K562 (cell line): ENCODE measurements at regions not wholly inside any gene's neighbourhood (a gene's known extent, or its start where the extent isn't known, plus 50 kb on each side); places are given as distances from the start of the nearest gene placed in this dataset.

Source experiments
- ATAC-seq: fragments of 200-7000 bp; cut with Tn5 transposase; 3 replicates; pipeline ENCODE4 v1.9.1; 2020; ENCODE audit warnings: moderate library complexity
- BruUV-seq: library from RNA; stranded (reverse); fragments of 400-500 nt; replicated peaks from 2 replicates; lab custom pipeline; 2021; lab: Mats Ljungman, UMichigan
- CTCF ChIA-PET: fragments of 300-600 bp; formaldehyde crosslinking; extraction: SDS; loops from one replicate; lab custom pipeline; 2021; ENCODE audit warnings: low intra/inter-chr PET ratio; lab: Yijun Ruan, JAX
- POLR2A ChIA-PET: fragments of 300-600, 350-650 bp; sonication (Branson Sonifier 250); formaldehyde crosslinking; extraction: SDS; loops from one replicate; lab custom pipeline; 2021; ENCODE audit warnings: antibody characterized with exemption, inconsistent platforms; lab: Yijun Ruan, JAX
- DNase-seq, 4 experiments: peaks; one replicate each; pipeline versions ENCODE4 v3.0.0 to v3.0.0-alpha.2; 2011 to 2018; ENCODE audit warnings: low spot score in 3 of 4, mixed read lengths in 3 of 4; ENCODE audit errors: extremely low read depth in 1 of 4
- FAIRE-seq: peaks from 2 replicates; lab custom pipeline; 2011; peaks lifted over from hg19 to GRCh38; lab: Jason Lieb, UNC
- H2AFZ ChIP-seq: 2 replicates; pipeline ENCODE4 v1.6.0; 2011; ENCODE audit warnings: low read depth, low read length, control low read depth, inconsistent platforms
- H3K27ac ChIP-seq: fragments of 200-600 bp; 3 replicates; pipeline ENCODE4 v1.8.0; 2011; ENCODE audit warnings: low read depth, mild to moderate bottlenecking, control low read depth, inconsistent platforms, low read length, moderate library complexity, mixed read lengths; ENCODE audit errors: extremely low read depth
- H3K27me3 ChIP-seq, 2 experiments: fragments of 300-600 bp in 1 of 2; 2 replicates in 1 of 2; 3 replicates in 1 of 2; pipeline versions ENCODE4 v1.6.0 to v1.8.0; 2011; ENCODE audit warnings: inconsistent platforms in 2 of 2, low read length in 2 of 2, mild to moderate bottlenecking in 1 of 2, mixed read lengths in 1 of 2, moderate library complexity in 1 of 2; ENCODE audit not compliant: control insufficient read depth in 2 of 2, insufficient read depth in 2 of 2
- H3K36me3 ChIP-seq: fragments of 300-600 bp; 3 replicates; pipeline ENCODE4 v1.8.0; 2011; ENCODE audit warnings: mild to moderate bottlenecking, low read length, inconsistent platforms; ENCODE audit not compliant: control insufficient read depth, insufficient read depth
- H3K4me1 ChIP-seq, 2 experiments: fragments of 200-600 bp in 1 of 2; replicated peaks in 1 of 2; 2 replicates in 1 of 2; 3 replicates in 1 of 2; pipeline versions ENCODE4 v1.5.1 to v1.8.0; 2011; ENCODE audit warnings: inconsistent platforms in 2 of 2, low read length in 2 of 2, mild to moderate bottlenecking in 1 of 2, mixed read lengths in 1 of 2, moderate library complexity in 1 of 2; ENCODE audit not compliant: control insufficient read depth in 2 of 2, insufficient read depth in 2 of 2
- H3K4me2 ChIP-seq: 2 replicates; pipeline ENCODE4 v1.6.1; 2011; ENCODE audit warnings: low read length, control low read depth, inconsistent platforms, mixed read lengths; ENCODE audit not compliant: insufficient read depth
- H3K4me3 ChIP-seq: fragments of 200-600 bp; sonication (generic), shearing (Covaris generic); 2 replicates; pipeline ENCODE4 v1.5.1; 2016; ENCODE audit warnings: control low read depth, inconsistent platforms
- H3K79me2 ChIP-seq: fragments of 200-600 bp; 3 replicates; pipeline ENCODE4 v1.8.0; 2011; ENCODE audit warnings: low read length, inconsistent platforms; ENCODE audit not compliant: control insufficient read depth, insufficient read depth
- H3K9ac ChIP-seq, 2 experiments: 2 replicates each; pipeline versions ENCODE4 v1.6.0 to v1.6.1; 2011; ENCODE audit warnings: low read depth in 2 of 2, low read length in 2 of 2, control low read depth in 1 of 2, inconsistent platforms in 1 of 2, mild to moderate bottlenecking in 1 of 2, mixed read lengths in 1 of 2; ENCODE audit not compliant: insufficient read depth in 1 of 2
- H3K9me1 ChIP-seq: one replicate; pipeline ENCODE4 v1.6.0; 2011; ENCODE audit warnings: inconsistent platforms, mild to moderate bottlenecking, low read length, moderate library complexity; ENCODE audit not compliant: control insufficient read depth, insufficient read depth
- H3K9me3 ChIP-seq: replicated peaks from 2 replicates; pipeline ENCODE4 v1.5.1; 2011; ENCODE audit warnings: low read depth, low read length, inconsistent platforms; ENCODE audit not compliant: control insufficient read depth, insufficient read depth
- H4K20me1 ChIP-seq: replicated peaks from 2 replicates; pipeline ENCODE4 v1.6.1; 2011; ENCODE audit warnings: low read length, inconsistent platforms, mixed read lengths; ENCODE audit not compliant: control insufficient read depth, insufficient read depth
- ETS2 ChIP-seq: IDR thresholded peaks from 2 replicates; pipeline ENCODE4 v1.6.1; 2016; ENCODE audit warnings: borderline replicate concordance, missing genetic modification characterization, mild to moderate bottlenecking, moderate library complexity, missing compliant biosample characterization; ENCODE audit not compliant: poor library complexity, severe bottlenecking
- FOXJ3 ChIP-seq: sonication (generic); formaldehyde crosslinking; IDR thresholded peaks from 2 replicates; pipeline ENCODE4 v1.4.0; 2020; ENCODE audit warnings: mild to moderate bottlenecking, missing genetic modification reagents
- JUN ChIP-seq, 2 experiments: sonication (generic) in 1 of 2; formaldehyde crosslinking in 1 of 2; IDR thresholded peaks; 2 replicates each; pipeline versions ENCODE4 v1.6.1 to v1.8.0; 2012 to 2022; ENCODE audit warnings: borderline replicate concordance in 2 of 2, mild to moderate bottlenecking in 2 of 2, improper control_type of control experiment in 1 of 2, low read depth in 1 of 2, low read length in 1 of 2, missing genetic modification reagents in 1 of 2
- TEAD1 ChIP-seq, 2 experiments: fragments of 450-650 bp in 1 of 2; sonication (generic) in 1 of 2; formaldehyde crosslinking; IDR thresholded peaks; 2 replicates each; pipeline versions ENCODE4 v1.4.0 to v1.8.0; 2020 to 2022; ENCODE audit warnings: mild to moderate bottlenecking in 2 of 2, missing genetic modification reagents in 1 of 2
- WGBS: fragments of 100-300 bp; shearing (Covaris generic); methylation state at CpG from one replicate; pipeline ENCODE4 v1.1.6; 2016; ENCODE audit warnings: low coverage, mixed read lengths; ENCODE audit not compliant: insufficient coverage; ENCODE audit errors: missing lambda C conversion rate; 5-methylcytosine and 5-hydroxymethylcytosine counted together
- in situ Hi-C: fragments of 300-500 bp; cut with MboI; formaldehyde crosslinking; loops from 4 replicates; pipeline ENCODE4 v1.15.0; 2018; ENCODE audit warnings: inconsistent platforms, mixed read lengths
- intact Hi-C: fragments of 100-400 bp; cut with micrococcal nuclease; formaldehyde crosslinking; loops from 2 replicates; pipeline ENCODE4 v1.14.2; 2022
- TF ChIP-seq, protein P1 (sequence below): sonication (generic); formaldehyde crosslinking; IDR thresholded peaks from 2 replicates; pipeline ENCODE4 v1.8.0; 2022; ENCODE audit warnings: missing genetic modification reagents, mild to moderate bottlenecking, borderline replicate concordance

DNA sequence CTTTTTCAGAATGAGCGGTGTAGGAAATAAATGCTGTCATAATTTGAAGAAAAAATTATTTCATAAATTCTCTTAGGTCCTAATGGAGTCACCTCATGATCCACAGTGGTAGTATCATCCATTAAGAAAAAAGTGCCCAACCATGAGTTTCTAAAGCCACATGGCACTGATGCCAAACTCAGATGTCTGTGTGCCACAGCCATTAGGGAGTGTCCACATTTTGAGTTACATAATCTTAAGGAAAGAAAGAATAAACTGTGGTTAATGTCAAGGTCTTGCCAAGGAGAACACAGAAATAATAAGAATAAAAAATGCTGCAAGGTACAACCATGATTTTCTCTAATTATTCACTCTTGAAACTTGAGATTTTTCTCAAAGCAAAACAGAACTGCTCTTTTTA is 1101.8 kb downstream of the SORCS3 start:
- CTCF ChIA-PET: no interaction called here
- H3K9me1 ChIP-seq: no peaks in the 10 kb centered on the region
- no peak overlapping the region for H2AFZ ChIP-seq
- H3K36me3 ChIP-seq: no peaks in the 10 kb centered on the region
- in situ Hi-C loops (no loop called here), intact Hi-C loops (no loop called here)
- no TSS peak for BruUV-seq
- no peaks in the 10 kb centered on the region for H3K27me3 ChIP-seq
- no peaks in the 10 kb centered on the region for H3K4me1 ChIP-seq
- no peak for DNase-seq
- no peaks in the 10 kb centered on the region for H3K79me2 ChIP-seq
- TF ChIP-seq JUN (IDR thresholded peaks at IDR 0.05; ENCODE audit: borderline replicate concordance, low read depth, low read length): no peak
- no peak for TF ChIP-seq JUN (CRISPR knock-in tag; IDR thresholded peaks at IDR 0.05; ENCODE audit: borderline replicate concordance)
- TF ChIP-seq TEAD1 (CRISPR knock-in tag; IDR thresholded peaks at IDR 0.05): no peak
- TF ChIP-seq ETS2 (tag): no peak
- no peak for TF ChIP-seq FOXJ3 (CRISPR knock-in tag)
- ATAC-seq: no peak
- H3K4me2 ChIP-seq: no peak overlapping the region
- H3K9me3 ChIP-seq: no peaks in the 10 kb centered on the region
- H3K9ac ChIP-seq: no peak overlapping the region
- POLR2A ChIA-PET: no interaction called here
- no peaks in the 10 kb centered on the region for H4K20me1 ChIP-seq
- no peak for FAIRE-seq
- no peak overlapping the region for H3K4me3 ChIP-seq
- no peak overlapping the region for H3K27ac ChIP-seq
- WGBS: 0% methylated on average over 1 of the region's 1 CpG

DNA sequence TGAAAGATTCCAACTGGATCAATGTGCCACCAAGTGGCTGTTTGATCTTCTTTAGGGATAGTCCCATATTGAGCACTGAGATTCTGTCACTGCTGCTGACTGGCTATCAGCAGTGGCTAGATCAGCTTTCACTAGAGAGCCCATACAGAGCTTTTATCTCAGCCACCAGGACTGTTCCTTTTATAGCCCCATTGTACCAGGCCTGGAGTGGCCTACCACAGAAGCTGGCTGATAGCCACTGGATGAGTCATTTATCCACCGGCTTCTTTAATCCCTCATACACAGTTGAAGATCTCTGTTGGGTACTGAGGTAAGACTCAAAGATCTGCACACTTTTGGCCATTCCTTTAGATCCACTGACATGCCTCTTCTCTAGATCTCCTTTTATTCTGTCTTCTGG is 1101.1 kb downstream of the SORCS3 start:
- H3K27me3 ChIP-seq: no peaks in the 10 kb centered on the region
- CTCF ChIA-PET: no interaction called here
- no peak for ATAC-seq

More for the DNA sequence above, 1101.1 kb downstream of the SORCS3 start:
- H4K20me1 ChIP-seq: no peaks in the 10 kb centered on the region
- H3K36me3 ChIP-seq: no peaks in the 10 kb centered on the region
- intact Hi-C loops: no loop called here
- FAIRE-seq (no peak), DNase-seq (no peak)
- 17% methylated on average over 1 of the region's 1 CpG for WGBS
- TF ChIP-seq, protein P1, sequence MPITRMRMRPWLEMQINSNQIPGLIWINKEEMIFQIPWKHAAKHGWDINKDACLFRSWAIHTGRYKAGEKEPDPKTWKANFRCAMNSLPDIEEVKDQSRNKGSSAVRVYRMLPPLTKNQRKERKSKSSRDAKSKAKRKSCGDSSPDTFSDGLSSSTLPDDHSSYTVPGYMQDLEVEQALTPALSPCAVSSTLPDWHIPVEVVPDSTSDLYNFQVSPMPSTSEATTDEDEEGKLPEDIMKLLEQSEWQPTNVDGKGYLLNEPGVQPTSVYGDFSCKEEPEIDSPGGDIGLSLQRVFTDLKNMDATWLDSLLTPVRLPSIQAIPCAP: no peak
- no peak overlapping the region for H3K4me2 ChIP-seq
- no peak overlapping the region for H3K4me3 ChIP-seq
- no TSS peak for BruUV-seq
- no peak overlapping the region for H3K9ac ChIP-seq
- H3K9me3 ChIP-seq: no peaks in the 10 kb centered on the region
- no peak overlapping the region for H2AFZ ChIP-seq
- H3K27ac ChIP-seq: no peak overlapping the region
- POLR2A ChIA-PET: no interaction called here
- no peaks in the 10 kb centered on the region for H3K79me2 ChIP-seq
- H3K4me1 ChIP-seq: no peaks in the 10 kb centered on the region
- no peaks in the 10 kb centered on the region for H3K9me1 ChIP-seq
- in situ Hi-C loops: no loop called here
